SU-DHL-6 (cell line): ENCODE measurements at regions not wholly inside any gene's neighbourhood (a gene's known extent, or its start where the extent isn't known, plus 50 kb on each side); places are given as distances from the start of the nearest gene placed in this dataset.

ENCODE experiments used
- EZH2phosphoT487 ChIP-seq: fragments of 200-600 bp; sonication (generic), shearing (Covaris generic); conservative IDR thresholded peaks from 2 replicates; pipeline ENCODE4 v1.6.1; 2018; ENCODE audit warnings: mild to moderate bottlenecking, antibody characterized with exemption, low read length, moderate library complexity, mixed read lengths
- TF ChIP-seq, protein P1 (sequence below): fragments of 200-600 bp; sonication (generic); IDR thresholded peaks from one replicate; pipeline ENCODE4 v1.5.1; 2017; ENCODE audit warnings: antibody characterized with exemption, mild to moderate bottlenecking, low read length, moderate library complexity; ENCODE audit not compliant: insufficient read depth, poor library complexity, severe bottlenecking

DNA sequence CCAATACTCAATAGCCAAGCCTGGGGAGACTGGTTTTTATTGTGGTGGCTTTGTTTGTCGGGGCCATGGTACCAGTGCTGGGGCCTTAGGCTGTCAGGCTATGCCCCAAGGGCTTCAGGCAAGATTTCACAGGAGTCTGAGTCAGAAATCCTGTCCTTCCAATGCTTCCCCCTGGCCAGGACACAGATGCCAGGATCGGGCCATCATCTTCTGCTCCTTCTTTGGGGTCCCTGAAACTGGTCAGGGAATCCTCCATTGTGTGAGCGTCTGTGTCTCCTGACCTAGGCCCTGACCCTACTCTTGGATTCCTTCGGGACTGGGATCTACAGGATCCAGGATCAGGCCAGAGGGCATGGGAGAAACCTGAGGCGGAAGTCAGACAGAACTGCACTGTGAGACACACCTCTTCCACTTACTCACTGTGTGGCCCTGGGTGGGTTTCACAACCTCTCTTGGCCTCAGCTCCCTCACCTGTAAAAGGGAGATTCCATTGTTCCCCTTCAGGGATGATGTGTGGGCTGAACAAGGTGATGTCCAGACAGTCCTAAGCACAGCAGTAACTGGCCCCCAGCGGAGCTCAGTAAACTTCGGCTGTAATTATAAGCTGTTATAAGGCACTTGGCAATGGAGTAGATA, 292.7 kb downstream of the UACA start:
- TF ChIP-seq, protein P1, sequence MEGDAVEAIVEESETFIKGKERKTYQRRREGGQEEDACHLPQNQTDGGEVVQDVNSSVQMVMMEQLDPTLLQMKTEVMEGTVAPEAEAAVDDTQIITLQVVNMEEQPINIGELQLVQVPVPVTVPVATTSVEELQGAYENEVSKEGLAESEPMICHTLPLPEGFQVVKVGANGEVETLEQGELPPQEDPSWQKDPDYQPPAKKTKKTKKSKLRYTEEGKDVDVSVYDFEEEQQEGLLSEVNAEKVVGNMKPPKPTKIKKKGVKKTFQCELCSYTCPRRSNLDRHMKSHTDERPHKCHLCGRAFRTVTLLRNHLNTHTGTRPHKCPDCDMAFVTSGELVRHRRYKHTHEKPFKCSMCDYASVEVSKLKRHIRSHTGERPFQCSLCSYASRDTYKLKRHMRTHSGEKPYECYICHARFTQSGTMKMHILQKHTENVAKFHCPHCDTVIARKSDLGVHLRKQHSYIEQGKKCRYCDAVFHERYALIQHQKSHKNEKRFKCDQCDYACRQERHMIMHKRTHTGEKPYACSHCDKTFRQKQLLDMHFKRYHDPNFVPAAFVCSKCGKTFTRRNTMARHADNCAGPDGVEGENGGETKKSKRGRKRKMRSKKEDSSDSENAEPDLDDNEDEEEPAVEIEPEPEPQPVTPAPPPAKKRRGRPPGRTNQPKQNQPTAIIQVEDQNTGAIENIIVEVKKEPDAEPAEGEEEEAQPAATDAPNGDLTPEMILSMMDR: no peak
- TF ChIP-seq EZH2phosphoT487: no peak
